Stimulated activated CD4-positive, alpha-beta T cell treated with anti-CD3 and anti-CD28 coated beads, Interleukin-12 subunit alpha, Interleukin-12 subunit beta, amount 100 ng/mL, for 4 hours (primary cell): ENCODE measurements at regions not wholly inside any gene's neighbourhood (a gene's known extent, or its start where the extent isn't known, plus 50 kb on each side); places are given as distances from the start of the nearest gene placed in this dataset.
"Not testable (repeated sequence)": the region's sequence is repeated elsewhere in the genome, so short reads cannot be mapped to it uniquely, and the experiment has no call there.

Source experiments
- DNase-seq: peaks from one replicate; pipeline ENCODE4 v3.0.0-alpha.2; 2020

GRCh38 chr6:16902502-16902901 lies 141.2 kb upstream of the ATXN1 start:
- DNase-seq = no peak

- no peak for DNase-seq
These were observed 140.5 kb upstream of the ATXN1 start for GRCh38 chr6:16901782-16902181.

- no peak for DNase-seq
These were observed 140.0 kb upstream of the ATXN1 start for GRCh38 chr6:16901306-16901705.

GRCh38 chr6:16898640-16899396 lies 137.6 kb upstream of the ATXN1 start:
- DNase-seq = no peak

GRCh38 chr6:16897669-16898068 lies 136.4 kb upstream of the ATXN1 start:
- no peak for DNase-seq

- no peak for DNase-seq
These were observed 133.0 kb upstream of the ATXN1 start for GRCh38 chr6:16894301-16894700.

- DNase-seq = not testable (repeated sequence)
These were observed 129.8 kb upstream of the ATXN1 start for GRCh38 chr6:16891110-16891509.

GRCh38 chr6:16885411-16886160 lies 124.3 kb upstream of the ATXN1 start:
- no peak for DNase-seq

- no peak for DNase-seq
These were observed 123.3 kb upstream of the ATXN1 start for GRCh38 chr6:16884526-16884925.

- no peak for DNase-seq
These were observed 122.2 kb upstream of the ATXN1 start for GRCh38 chr6:16883414-16883813.

GRCh38 chr6:16882230-16882629 lies 121.0 kb upstream of the ATXN1 start:
- no peak for DNase-seq

- not testable (repeated sequence) for DNase-seq
These were observed 115.6 kb upstream of the ATXN1 start for GRCh38 chr6:16876852-16877251.

- DNase-seq = no peak
These were observed 114.9 kb upstream of the ATXN1 start for GRCh38 chr6:16876201-16876600.

- no peak for DNase-seq
These were observed 112.4 kb upstream of the ATXN1 start for GRCh38 chr6:16873698-16874097.

- DNase-seq = no peak
These were observed 111.4 kb upstream of the ATXN1 start for GRCh38 chr6:16872543-16873235.

GRCh38 chr6:16871047-16871446 lies 109.8 kb upstream of the ATXN1 start:
- DNase-seq = no peak

GRCh38 chr6:16868968-16869367 lies 107.7 kb upstream of the ATXN1 start:
- no peak for DNase-seq

- no peak for DNase-seq
These were observed 96.8 kb upstream of the ATXN1 start for GRCh38 chr6:16857969-16858592.

- no peak for DNase-seq
These were observed 94.2 kb upstream of the ATXN1 start for GRCh38 chr6:16855460-16855859.

- no peak for DNase-seq
These were observed 93.7 kb upstream of the ATXN1 start for GRCh38 chr6:16854986-16855385.

- no peak for DNase-seq
These were observed 91.4 kb upstream of the ATXN1 start for GRCh38 chr6:16852671-16853070.

- no peak for DNase-seq
These were observed 90.5 kb upstream of the ATXN1 start for GRCh38 chr6:16851758-16852157.

- DNase-seq = no peak
These were observed 89.8 kb upstream of the ATXN1 start for GRCh38 chr6:16851044-16851540.
